Skeletal muscle satellite cell (primary cell): ENCODE measurements at regions not wholly inside any gene's neighbourhood (a gene's known extent, or its start where the extent isn't known, plus 50 kb on each side); places are given as distances from the start of the nearest gene placed in this dataset.
"Not testable (repeated sequence)": the region's sequence is repeated elsewhere in the genome, so short reads cannot be mapped to it uniquely, and the experiment has no call there.

ENCODE experiments used
- H3K27me3 ChIP-seq: 2 replicates; pipeline ENCODE4 v1.7.0; 2013; ENCODE audit warnings: low read length; ENCODE audit not compliant: control insufficient read depth, insufficient read depth
- H3K36me3 ChIP-seq: 2 replicates; pipeline ENCODE4 v1.7.0; 2013; ENCODE audit warnings: mild to moderate bottlenecking, control low read depth, low read length; ENCODE audit not compliant: insufficient read depth
- H3K4me1 ChIP-seq: 2 replicates; pipeline ENCODE4 v1.7.0; 2013; ENCODE audit warnings: low read length; ENCODE audit not compliant: control insufficient read depth, insufficient read depth
- H3K4me2 ChIP-seq: 2 replicates; pipeline ENCODE4 v1.7.0; 2013; ENCODE audit warnings: mild to moderate bottlenecking, low read length
- H3K4me3 ChIP-seq: 2 replicates; pipeline ENCODE4 v1.7.0; 2013; ENCODE audit warnings: low read length
- H3K9ac ChIP-seq: 2 replicates; pipeline ENCODE4 v1.7.0; 2013; ENCODE audit warnings: mild to moderate bottlenecking, low read depth, low read length, moderate library complexity
- H3K9me3 ChIP-seq: replicated peaks from 2 replicates; pipeline ENCODE4 v1.7.0; 2013; ENCODE audit warnings: mild to moderate bottlenecking, control low read depth, low read length

- not testable (repeated sequence) for H3K27me3 ChIP-seq, H3K9me3 ChIP-seq, H3K9ac ChIP-seq
These were observed 301.6 kb upstream of the FSTL5 start for GRCh38 chr4:162465356-162465755.

GRCh38 chr4:162461952-162462351 is 298.2 kb upstream of the FSTL5 start:
- no peaks in the 10 kb centered on the region for H3K4me1 ChIP-seq
- H3K4me3 ChIP-seq = no peak overlapping the region
- H3K36me3 ChIP-seq = no peaks in the 10 kb centered on the region
- no peak overlapping the region for H3K4me2 ChIP-seq
- no peak overlapping the region for H3K9ac ChIP-seq
- no peaks in the 10 kb centered on the region for H3K9me3 ChIP-seq
- H3K27me3 ChIP-seq = no peaks in the 10 kb centered on the region

More at GRCh38 chr4:162465356-162465755, 301.6 kb upstream of the FSTL5 start:
- H3K4me3 ChIP-seq, H3K4me1 ChIP-seq, H3K36me3 ChIP-seq, H3K4me2 ChIP-seq: not testable (repeated sequence)

DNA sequence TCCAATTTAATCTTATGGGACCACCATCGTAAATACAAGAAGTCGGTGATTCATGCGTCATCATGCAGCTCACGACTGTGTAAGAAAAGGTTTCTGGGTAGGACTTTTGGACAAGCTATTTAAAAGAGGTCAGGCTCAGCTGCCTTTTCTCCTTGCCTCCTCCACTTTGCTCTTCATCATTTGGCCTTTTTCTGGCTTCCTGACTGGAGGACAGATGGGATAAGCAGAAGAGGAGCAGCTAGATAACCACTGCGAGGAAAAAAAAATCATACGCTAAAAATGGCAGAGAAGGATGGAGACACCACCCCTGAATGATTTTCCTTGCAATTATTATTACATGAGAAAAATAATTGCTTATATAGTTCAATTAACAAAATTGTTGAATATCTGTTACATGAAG is 294.3 kb upstream of the FSTL5 start:
- Histone ChIP-seq H3K4me3 (no peak overlapping the region), H3K4me1 (no peaks in the 10 kb centered on the region), H3K9ac (no peak overlapping the region), H3K36me3 (no peaks in the 10 kb centered on the region), H3K27me3 (no peaks in the 10 kb centered on the region), H3K9me3 (no peaks in the 10 kb centered on the region), H3K4me2 (no peak overlapping the region)

GRCh38 chr4:162457071-162457865 is 293.5 kb upstream of the FSTL5 start:
- no peak overlapping the region for H3K4me3 ChIP-seq

GRCh38 chr4:162456106-162456505 is 292.3 kb upstream of the FSTL5 start:
- no peaks in the 10 kb centered on the region for H3K9me3 ChIP-seq
- H3K9ac ChIP-seq = no peak overlapping the region
- no peaks in the 10 kb centered on the region for H3K27me3 ChIP-seq
- H3K4me1 ChIP-seq = no peaks in the 10 kb centered on the region
- H3K4me3 ChIP-seq = no peak overlapping the region
- H3K4me2 ChIP-seq = no peak overlapping the region
- H3K36me3 ChIP-seq = no peaks in the 10 kb centered on the region

More at GRCh38 chr4:162457071-162457865, 293.5 kb upstream of the FSTL5 start:
- no peak overlapping the region for H3K4me2 ChIP-seq
- H3K9ac ChIP-seq = no peak overlapping the region
- no peaks in the 10 kb centered on the region for H3K36me3 ChIP-seq
- no peaks in the 10 kb centered on the region for H3K4me1 ChIP-seq
- no peaks in the 10 kb centered on the region for H3K9me3 ChIP-seq
- H3K27me3 ChIP-seq = no peaks in the 10 kb centered on the region

- Histone ChIP-seq H3K27me3 (no peaks in the 10 kb centered on the region), H3K9me3 (no peaks in the 10 kb centered on the region), H3K9ac (no peak overlapping the region), H3K4me1 (no peaks in the 10 kb centered on the region), H3K36me3 (no peaks in the 10 kb centered on the region), H3K4me3 (no peak overlapping the region), H3K4me2 (no peak overlapping the region)
These were observed 286.8 kb upstream of the FSTL5 start for GRCh38 chr4:162450531-162451035.

DNA sequence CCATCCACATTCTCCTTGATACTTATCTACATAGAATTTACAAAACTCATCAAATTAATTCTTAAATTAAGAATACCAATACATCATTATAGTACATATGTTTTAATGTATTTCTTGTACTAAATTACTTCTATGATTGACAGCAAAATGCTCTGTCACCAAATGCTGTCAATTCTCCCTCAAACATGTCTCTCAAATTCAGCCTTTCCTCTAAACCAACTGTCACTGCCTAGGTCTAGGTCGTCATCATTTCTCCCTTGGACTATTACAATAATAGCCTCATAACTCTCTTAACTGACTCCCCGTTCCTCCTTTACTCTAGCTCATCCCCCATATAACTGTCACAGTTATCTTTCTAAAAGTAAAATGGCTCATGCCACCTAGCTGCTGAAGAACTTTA is 279.7 kb upstream of the FSTL5 start:
- H3K4me1 ChIP-seq = no peaks in the 10 kb centered on the region
- H3K4me3 ChIP-seq = no peak overlapping the region
- H3K9ac ChIP-seq = no peak overlapping the region
- H3K4me2 ChIP-seq = no peak overlapping the region
- no peaks in the 10 kb centered on the region for H3K36me3 ChIP-seq
- H3K27me3 ChIP-seq = no peaks in the 10 kb centered on the region
- peaks cover 3% of the 10 kb centered on the region for H3K9me3 ChIP-seq

- no peaks in the 10 kb centered on the region for H3K4me1 ChIP-seq
- H3K9ac ChIP-seq = no peak overlapping the region
- H3K36me3 ChIP-seq = no peaks in the 10 kb centered on the region
- no peak overlapping the region for H3K4me2 ChIP-seq
- no peaks in the 10 kb centered on the region for H3K27me3 ChIP-seq
- H3K4me3 ChIP-seq = no peak overlapping the region
- peaks cover 3% of the 10 kb centered on the region for H3K9me3 ChIP-seq
These were observed 278.3 kb upstream of the FSTL5 start for GRCh38 chr4:162442128-162442527.

- Histone ChIP-seq H3K9me3 (no peaks in the 10 kb centered on the region), H3K9ac (no peak overlapping the region), H3K4me3 (no peak overlapping the region), H3K27me3 (no peaks in the 10 kb centered on the region), H3K4me1 (no peaks in the 10 kb centered on the region), H3K36me3 (no peaks in the 10 kb centered on the region), H3K4me2 (no peak overlapping the region)
These were observed 258.5 kb upstream of the FSTL5 start for GRCh38 chr4:162422312-162422711.

- no peaks in the 10 kb centered on the region for H3K4me1 ChIP-seq
- H3K9ac ChIP-seq = no peak overlapping the region
- no peak overlapping the region for H3K4me2 ChIP-seq
- no peaks in the 10 kb centered on the region for H3K36me3 ChIP-seq
- H3K4me3 ChIP-seq = no peak overlapping the region
- H3K27me3 ChIP-seq = no peaks in the 10 kb centered on the region
- H3K9me3 ChIP-seq = peaks cover 5% of the 10 kb centered on the region
These were observed 247.1 kb upstream of the FSTL5 start for GRCh38 chr4:162410854-162411253.

DNA sequence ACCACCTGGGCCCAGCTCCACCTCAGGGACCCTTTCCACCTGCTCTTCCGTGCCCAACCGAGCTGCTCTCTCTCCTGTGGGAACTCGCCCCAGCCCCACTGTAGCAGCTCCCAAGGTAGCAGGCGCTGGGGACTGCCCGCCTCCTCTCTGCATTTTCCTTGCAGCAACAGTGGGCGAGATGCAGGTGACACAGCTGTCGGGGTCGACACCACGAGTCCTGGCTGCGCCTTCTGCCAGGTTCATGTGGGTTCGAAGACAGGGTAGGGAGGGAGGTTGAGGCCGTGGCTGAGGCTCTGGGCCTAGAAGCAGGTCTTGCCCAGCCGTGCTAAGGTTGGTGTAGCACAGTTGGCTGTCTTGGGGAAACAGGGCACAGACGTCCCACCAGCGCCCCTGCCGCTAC is 245.2 kb upstream of the FSTL5 start:
- H3K27me3 ChIP-seq = no peaks in the 10 kb centered on the region
- no peaks in the 10 kb centered on the region for H3K4me1 ChIP-seq

GRCh38 chr4:162408309-162408708 is 244.5 kb upstream of the FSTL5 start:
- Histone ChIP-seq H3K36me3 (no peaks in the 10 kb centered on the region), H3K9ac (no peak overlapping the region), H3K27me3 (no peaks in the 10 kb centered on the region), H3K9me3 (peaks cover 5% of the 10 kb centered on the region), H3K4me3 (no peak overlapping the region), H3K4me1 (no peaks in the 10 kb centered on the region), H3K4me2 (no peak overlapping the region)

More for the DNA sequence above, 245.2 kb upstream of the FSTL5 start:
- Histone ChIP-seq H3K9ac (no peak overlapping the region), H3K4me2 (no peak overlapping the region), H3K9me3 (peaks cover 5% of the 10 kb centered on the region), H3K4me3 (no peak overlapping the region), H3K36me3 (no peaks in the 10 kb centered on the region)
